Gastroesophageal sphincter (tissue), 4 donors: ENCODE measurements at regions not wholly inside any gene's neighbourhood (a gene's known extent, or its start where the extent isn't known, plus 50 kb on each side); places are given as distances from the start of the nearest gene placed in this dataset.
"Not testable (repeated sequence)": the region's sequence is repeated elsewhere in the genome, so short reads cannot be mapped to it uniquely, and the experiment has no call there.

Source experiments
- ATAC-seq: fragments of 150-250 bp; one replicate; pipeline ENCODE4 v1.9.1; 2016; ENCODE audit warnings: mild to moderate bottlenecking, moderate library complexity
- H3K27ac ChIP-seq, 4 donors: fragments of 200-600 bp; sonication (generic) in 3 of 4; 1 replicate in 3 of 4; 2 replicates in 1 of 4; pipeline ENCODE4 v1.5.1; 2016 to 2019
- H3K27me3 ChIP-seq: fragments of 200-600 bp; sonication (generic); one replicate; pipeline ENCODE4 v1.5.1; 2019
- H3K36me3 ChIP-seq, 2 donors: fragments of 200-600 bp; sonication (generic); one replicate each; pipeline ENCODE4 v1.5.1; 2019; ENCODE audit warnings: control low read depth in 1 of 2
- H3K4me1 ChIP-seq, 3 donors: fragments of 200-600 bp; sonication (generic); 1 replicate in 2 of 3; 2 replicates in 1 of 3; pipeline ENCODE4 v1.5.1; 2016 to 2019; ENCODE audit warnings: control low read depth in 2 of 3
- H3K4me3 ChIP-seq, 2 donors: fragments of 200-600 bp; sonication (generic); one replicate each; pipeline ENCODE4 v1.5.1; 2019; ENCODE audit warnings: mild to moderate bottlenecking in 1 of 2, moderate library complexity in 1 of 2
- H3K9me3 ChIP-seq, 3 donors: fragments of 200-600 bp; sonication (generic); one replicate each; pipeline ENCODE4 v1.5.1; 2017 to 2019; ENCODE audit warnings: control low read depth in 2 of 3
- POLR2AphosphoS5 ChIP-seq: sonication (generic); formaldehyde crosslinking; IDR thresholded peaks from one replicate; pipeline ENCODE4 v1.6.1; 2017; ENCODE audit warnings: antibody characterized with exemption
- WGBS, 2 donors: methylation state at CpG; one replicate each; pipeline ENCODE4 v1.1.5; 2018; ENCODE audit warnings: low coverage in 1 of 2; 5-methylcytosine and 5-hydroxymethylcytosine counted together
- TF ChIP-seq, protein P1 (sequence below), 4 experiments: fragments of 200-600 bp in 2 of 4; fragments of 450-650 bp in 2 of 4; sonication (generic) in 1 of 4; IDR thresholded peaks; one replicate each; pipeline ENCODE4 v1.5.1; 2017 to 2019; ENCODE audit warnings: antibody characterized with exemption in 4 of 4, mild to moderate bottlenecking in 2 of 4, moderate library complexity in 2 of 4

GRCh38 chr17:15802917-15803316, 70.8 kb downstream of the TBC1D26 start:
- not testable (repeated sequence) for H3K4me1 ChIP-seq, H3K27me3 ChIP-seq, ATAC-seq, H3K9me3 ChIP-seq, H3K36me3 ChIP-seq, H3K4me3 ChIP-seq, H3K27ac ChIP-seq
- WGBS, 2 donors: 100% methylated on average over 1 of the region's 1 CpG; no CpG with 5 or more reads in 1 of the 2 donors

DNA sequence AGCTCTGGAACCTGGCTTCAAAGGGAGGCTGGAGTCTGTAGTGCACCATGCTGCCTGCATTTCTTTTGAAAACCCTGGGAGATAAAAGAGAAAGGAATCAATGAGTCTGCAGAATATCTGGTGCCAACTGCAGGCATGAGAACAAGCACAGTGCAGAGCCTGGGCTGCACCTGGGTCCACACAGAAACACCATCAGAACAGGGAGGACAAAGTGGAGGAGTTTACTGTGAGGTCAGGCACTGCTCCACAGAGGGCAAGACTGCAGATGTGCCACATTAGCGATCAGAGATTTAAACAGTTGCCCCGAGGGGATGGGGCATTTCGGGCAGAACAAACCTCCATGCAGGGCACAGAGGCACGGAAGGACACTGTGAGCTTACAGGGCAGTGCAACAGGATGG, 74.7 kb downstream of the TBC1D26 start:
- ATAC-seq: not testable (repeated sequence)
- no CpG with 5 or more reads among the region's 4 CpGs for WGBS, 2 donors

GRCh38 chr17:15813388-15813787, 81.3 kb downstream of the TBC1D26 start:
- not testable (repeated sequence) for H3K4me1 ChIP-seq, ATAC-seq, H3K27me3 ChIP-seq, H3K4me3 ChIP-seq, H3K27ac ChIP-seq, H3K9me3 ChIP-seq, H3K36me3 ChIP-seq
- WGBS, 2 donors: 60 to 80% methylated on average over 1 of the region's 7 CpGs

More for the DNA sequence above, 74.7 kb downstream of the TBC1D26 start:
- H3K27ac ChIP-seq, H3K36me3 ChIP-seq, H3K4me3 ChIP-seq, H3K9me3 ChIP-seq, H3K4me1 ChIP-seq, H3K27me3 ChIP-seq: not testable (repeated sequence)

GRCh38 chr17:15814003-15814402, 81.9 kb downstream of the TBC1D26 start:
- H3K27ac ChIP-seq, H3K36me3 ChIP-seq, H3K4me3 ChIP-seq, H3K9me3 ChIP-seq, ATAC-seq, H3K27me3 ChIP-seq, H3K4me1 ChIP-seq: not testable (repeated sequence)
- WGBS, 2 donors: 50% methylated on average over 3 of the region's 3 CpGs; no CpG with 5 or more reads in 1 of the 2 donors

DNA sequence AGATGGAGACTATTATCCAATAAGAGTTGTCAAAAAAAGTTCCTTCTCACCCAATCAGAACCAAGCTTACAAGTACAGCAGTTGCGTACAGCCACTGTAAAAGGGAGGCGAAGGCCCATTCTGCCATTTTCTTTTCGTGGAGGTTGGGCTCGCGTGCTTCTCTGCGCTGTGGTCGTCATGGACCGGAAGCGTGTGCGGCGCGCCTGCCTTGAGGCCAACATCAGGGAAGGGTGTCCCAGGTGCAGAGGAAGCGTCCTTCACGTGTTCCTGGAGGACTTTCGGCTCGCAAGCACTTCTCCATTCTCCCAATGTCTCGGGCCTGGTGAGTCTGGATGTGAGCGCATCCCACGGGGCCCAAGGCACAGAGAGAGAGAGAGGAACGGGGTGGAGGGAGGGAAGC, 85.8 kb downstream of the TBC1D26 start:
- H3K36me3 ChIP-seq, H3K9me3 ChIP-seq, H3K27ac ChIP-seq, H3K4me1 ChIP-seq, H3K27me3 ChIP-seq, H3K4me3 ChIP-seq, ATAC-seq: not testable (repeated sequence)
- WGBS, 2 donors: 96% methylated on average over 13 of the region's 20 CpGs; no CpG with 5 or more reads in 1 of the 2 donors

DNA sequence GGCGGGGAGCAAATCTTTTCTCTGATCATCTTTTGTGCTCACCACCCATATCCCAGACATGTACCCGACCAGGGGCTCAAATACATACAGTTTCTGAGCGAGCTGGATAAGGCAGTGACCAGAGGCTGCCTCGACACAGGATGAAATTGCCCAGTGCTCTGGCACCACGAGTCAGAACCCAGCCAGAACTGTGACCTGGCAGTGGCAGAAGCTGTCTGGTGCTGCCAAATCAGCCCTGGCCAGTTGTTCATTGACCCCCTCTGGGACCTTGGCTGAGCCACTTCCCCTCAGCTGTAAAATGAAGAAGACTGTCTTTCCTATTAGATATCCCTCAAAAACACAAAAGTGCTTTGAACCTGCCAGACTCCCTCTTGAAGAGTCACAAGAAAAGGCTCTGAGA, 90.2 kb downstream of the TBC1D26 start:
- H3K36me3 ChIP-seq, ATAC-seq, H3K27me3 ChIP-seq, H3K4me1 ChIP-seq, H3K4me3 ChIP-seq, H3K27ac ChIP-seq, H3K9me3 ChIP-seq: not testable (repeated sequence)
- WGBS, 2 donors: no CpG with 5 or more reads among the region's 5 CpGs

DNA sequence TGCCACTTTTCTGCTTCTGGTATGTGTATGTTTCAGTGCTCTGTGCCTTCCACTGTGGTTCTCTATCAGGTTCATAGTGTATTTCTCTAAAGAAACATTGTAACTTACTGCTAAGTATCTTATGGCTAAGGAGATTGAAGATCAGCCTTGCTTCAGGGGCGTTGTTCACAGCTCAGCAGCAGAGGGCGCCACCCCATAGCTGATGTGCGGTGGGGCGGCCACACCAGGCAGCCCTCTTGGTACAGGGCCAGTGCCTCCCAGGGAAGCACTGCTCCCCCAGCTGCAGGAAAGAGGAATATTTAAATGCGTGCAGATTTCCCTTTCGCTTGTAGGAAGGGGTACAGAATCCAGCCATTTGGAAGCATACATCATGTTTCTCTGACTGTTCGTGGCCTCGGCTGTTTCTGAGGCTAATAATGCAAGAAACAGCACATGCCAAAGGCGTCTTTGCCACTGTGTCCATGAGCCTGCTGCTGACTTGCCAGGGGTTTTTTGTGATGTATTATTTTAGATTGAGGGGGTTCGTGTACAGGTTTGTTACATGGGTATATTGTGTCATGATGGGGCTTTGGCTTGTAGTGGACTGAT, 96.7 kb downstream of the TBC1D26 start:
- not testable (repeated sequence) for H3K36me3 ChIP-seq, H3K9me3 ChIP-seq, H3K4me1 ChIP-seq, H3K27me3 ChIP-seq, H3K27ac ChIP-seq
- peak overlapping the region in 1 of 2 donors; percentile 24 for H3K4me3 ChIP-seq
- ATAC-seq: peak; percentile 93
- TF ChIP-seq, protein P1, sequence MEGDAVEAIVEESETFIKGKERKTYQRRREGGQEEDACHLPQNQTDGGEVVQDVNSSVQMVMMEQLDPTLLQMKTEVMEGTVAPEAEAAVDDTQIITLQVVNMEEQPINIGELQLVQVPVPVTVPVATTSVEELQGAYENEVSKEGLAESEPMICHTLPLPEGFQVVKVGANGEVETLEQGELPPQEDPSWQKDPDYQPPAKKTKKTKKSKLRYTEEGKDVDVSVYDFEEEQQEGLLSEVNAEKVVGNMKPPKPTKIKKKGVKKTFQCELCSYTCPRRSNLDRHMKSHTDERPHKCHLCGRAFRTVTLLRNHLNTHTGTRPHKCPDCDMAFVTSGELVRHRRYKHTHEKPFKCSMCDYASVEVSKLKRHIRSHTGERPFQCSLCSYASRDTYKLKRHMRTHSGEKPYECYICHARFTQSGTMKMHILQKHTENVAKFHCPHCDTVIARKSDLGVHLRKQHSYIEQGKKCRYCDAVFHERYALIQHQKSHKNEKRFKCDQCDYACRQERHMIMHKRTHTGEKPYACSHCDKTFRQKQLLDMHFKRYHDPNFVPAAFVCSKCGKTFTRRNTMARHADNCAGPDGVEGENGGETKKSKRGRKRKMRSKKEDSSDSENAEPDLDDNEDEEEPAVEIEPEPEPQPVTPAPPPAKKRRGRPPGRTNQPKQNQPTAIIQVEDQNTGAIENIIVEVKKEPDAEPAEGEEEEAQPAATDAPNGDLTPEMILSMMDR (IDR thresholded peaks at IDR 0.05): peak; percentile 34 to 88 (median 79)
- TF ChIP-seq POLR2AphosphoS5: peak; percentile 39
- 0% methylated on average over 2 to 4 of the region's 10 CpGs for WGBS, 2 donors

GRCh38 chr17:15830221-15830620, 98.1 kb downstream of the TBC1D26 start:
- H3K9me3 ChIP-seq, ATAC-seq, H3K4me1 ChIP-seq, H3K36me3 ChIP-seq, H3K27me3 ChIP-seq, H3K27ac ChIP-seq, H3K4me3 ChIP-seq: not testable (repeated sequence)
- 58 to 75% methylated on average over 2 to 4 of the region's 4 CpGs for WGBS, 2 donors

- not testable (repeated sequence) for H3K27me3 ChIP-seq, H3K4me3 ChIP-seq, H3K36me3 ChIP-seq, ATAC-seq, H3K4me1 ChIP-seq, H3K9me3 ChIP-seq, H3K27ac ChIP-seq
- 0 to 68% methylated on average over 1 to 3 of the region's 6 CpGs for WGBS, 2 donors
These were observed 99.1 kb downstream of the TBC1D26 start for GRCh38 chr17:15831182-15831581.

DNA sequence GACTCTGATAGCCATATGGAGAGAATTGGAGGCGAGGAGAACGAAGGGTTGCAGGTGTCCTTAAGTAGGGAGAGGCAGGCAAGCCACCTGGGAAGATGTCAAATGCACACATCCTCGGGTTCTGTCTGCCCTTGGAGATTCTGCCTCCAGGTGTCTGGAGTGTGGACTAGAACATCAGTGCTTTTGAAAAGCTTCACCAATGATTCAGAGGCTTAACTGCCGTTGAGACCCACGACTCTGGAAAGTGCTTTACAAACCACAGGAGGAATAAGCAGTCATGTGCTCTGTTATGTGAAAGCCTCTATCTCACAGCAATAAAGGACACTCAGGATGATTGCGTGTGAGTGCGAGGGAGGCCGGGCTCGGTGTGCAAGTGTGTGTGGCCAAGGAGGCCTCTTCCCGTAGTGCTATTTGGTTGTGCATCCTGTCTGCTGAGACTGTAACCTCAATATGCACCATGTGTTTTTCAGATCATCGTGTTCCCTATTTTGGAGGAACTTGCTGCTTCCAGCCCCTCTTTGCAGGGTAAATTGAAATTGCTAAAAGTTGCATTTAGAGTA, 100.9 kb downstream of the TBC1D26 start:
- not testable (repeated sequence) for ATAC-seq, H3K27ac ChIP-seq, H3K36me3 ChIP-seq, H3K4me3 ChIP-seq, H3K9me3 ChIP-seq, H3K4me1 ChIP-seq, H3K27me3 ChIP-seq
- WGBS, 2 donors: 70 to 79% methylated on average over 4 to 9 of the region's 11 CpGs

GRCh38 chr17:15833890-15834289, 101.8 kb downstream of the TBC1D26 start:
- not testable (repeated sequence) for H3K36me3 ChIP-seq, H3K9me3 ChIP-seq, H3K27me3 ChIP-seq, H3K4me1 ChIP-seq, H3K4me3 ChIP-seq, H3K27ac ChIP-seq, ATAC-seq
- WGBS, 2 donors: 67 to 90% methylated on average over 1 to 2 of the region's 5 CpGs

- not testable (repeated sequence) for H3K9me3 ChIP-seq, H3K36me3 ChIP-seq, H3K4me3 ChIP-seq, H3K27me3 ChIP-seq, H3K27ac ChIP-seq, H3K4me1 ChIP-seq, ATAC-seq
- 33 to 100% methylated on average over 1 of the region's 4 CpGs for WGBS, 2 donors
These were observed 103.4 kb downstream of the TBC1D26 start for GRCh38 chr17:15835481-15835880.
